Left ventricle myocardium inferior (tissue), 1 donor: ENCODE measurements at regions not wholly inside any gene's neighbourhood (a gene's known extent, or its start where the extent isn't known, plus 50 kb on each side); places are given as distances from the start of the nearest gene placed in this dataset.

Experiments used
- DNase-seq: peaks from one replicate; pipeline ENCODE4 v3.0.0-alpha.2; 2020
- H3K27ac ChIP-seq: fragments of 200-600 bp; replicated peaks from 2 replicates; pipeline ENCODE4 v1.8.0; 2021
- H3K27me3 ChIP-seq: fragments of 200-600 bp; 2 replicates; pipeline ENCODE4 v1.8.0; 2021; ENCODE audit warnings: low read depth
- H3K36me3 ChIP-seq: fragments of 200-600 bp; 2 replicates; pipeline ENCODE4 v1.8.0; 2021
- H3K4me1 ChIP-seq: fragments of 200-600 bp; 2 replicates; pipeline ENCODE4 v1.8.0; 2021
- H3K4me3 ChIP-seq: fragments of 200-600 bp; 2 replicates; pipeline ENCODE4 v1.8.0; 2021; ENCODE audit warnings: mild to moderate bottlenecking, moderate library complexity
- H3K9me3 ChIP-seq: fragments of 200-600 bp; replicated peaks from 2 replicates; pipeline ENCODE4 v1.8.0; 2021
- intact Hi-C: fragments of 100-400 bp; cut with micrococcal nuclease; formaldehyde crosslinking; loops from one replicate; pipeline ENCODE4 v1.11.0; 2022
- TF ChIP-seq, protein P1 (sequence below): fragments of 200-600 bp; IDR thresholded peaks from 2 replicates; pipeline ENCODE4 v1.8.0; 2021; ENCODE audit warnings: antibody characterized with exemption, mild to moderate bottlenecking, borderline replicate concordance
- donor health status: DM: no; HTN: yes; CAD: no; lungs with severe emphysema.

DNA sequence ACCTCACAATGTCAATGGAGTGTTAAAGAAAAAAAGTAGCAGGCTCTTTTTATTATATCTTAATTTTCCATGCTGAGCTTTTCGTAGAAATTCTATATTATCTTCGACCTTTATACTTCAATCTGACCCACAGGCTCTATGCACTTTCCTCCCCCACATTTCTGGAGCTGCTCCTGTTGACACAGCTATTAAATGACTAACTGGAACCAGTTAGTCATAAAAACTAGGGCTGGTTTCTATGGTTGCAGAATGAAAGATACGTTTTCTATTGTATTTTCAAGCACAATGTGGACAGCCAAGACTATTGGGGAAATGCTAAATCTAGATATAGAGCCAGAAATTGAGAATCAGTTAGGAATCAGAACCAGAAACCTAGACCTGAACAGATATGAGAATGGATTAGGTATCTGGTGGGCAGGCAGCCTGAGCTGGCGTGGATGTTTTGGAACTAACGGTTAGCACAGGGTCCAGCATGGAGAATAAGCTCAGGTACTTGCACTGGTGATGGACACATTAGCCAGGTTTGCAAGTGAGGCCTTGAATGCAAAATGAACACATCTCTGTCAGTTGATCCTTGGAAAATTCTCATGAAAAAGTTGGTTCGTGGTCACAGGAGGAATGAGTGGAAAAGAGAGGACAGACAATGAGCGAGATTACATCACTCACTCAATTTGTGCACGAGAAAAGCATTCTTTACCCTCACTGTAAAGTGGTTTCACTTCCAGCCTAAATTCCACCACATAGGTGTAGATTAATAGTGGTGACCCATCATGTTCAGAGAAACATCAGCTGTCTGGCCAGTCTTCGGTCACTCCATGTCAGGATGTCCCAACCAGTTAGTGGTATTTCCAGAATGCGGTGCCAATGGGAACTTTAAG lies 144.6 kb upstream of the EPHA4 start:
- intact Hi-C loops, result no loop called here
- TF ChIP-seq, protein P1, sequence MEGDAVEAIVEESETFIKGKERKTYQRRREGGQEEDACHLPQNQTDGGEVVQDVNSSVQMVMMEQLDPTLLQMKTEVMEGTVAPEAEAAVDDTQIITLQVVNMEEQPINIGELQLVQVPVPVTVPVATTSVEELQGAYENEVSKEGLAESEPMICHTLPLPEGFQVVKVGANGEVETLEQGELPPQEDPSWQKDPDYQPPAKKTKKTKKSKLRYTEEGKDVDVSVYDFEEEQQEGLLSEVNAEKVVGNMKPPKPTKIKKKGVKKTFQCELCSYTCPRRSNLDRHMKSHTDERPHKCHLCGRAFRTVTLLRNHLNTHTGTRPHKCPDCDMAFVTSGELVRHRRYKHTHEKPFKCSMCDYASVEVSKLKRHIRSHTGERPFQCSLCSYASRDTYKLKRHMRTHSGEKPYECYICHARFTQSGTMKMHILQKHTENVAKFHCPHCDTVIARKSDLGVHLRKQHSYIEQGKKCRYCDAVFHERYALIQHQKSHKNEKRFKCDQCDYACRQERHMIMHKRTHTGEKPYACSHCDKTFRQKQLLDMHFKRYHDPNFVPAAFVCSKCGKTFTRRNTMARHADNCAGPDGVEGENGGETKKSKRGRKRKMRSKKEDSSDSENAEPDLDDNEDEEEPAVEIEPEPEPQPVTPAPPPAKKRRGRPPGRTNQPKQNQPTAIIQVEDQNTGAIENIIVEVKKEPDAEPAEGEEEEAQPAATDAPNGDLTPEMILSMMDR, result no peak

DNA sequence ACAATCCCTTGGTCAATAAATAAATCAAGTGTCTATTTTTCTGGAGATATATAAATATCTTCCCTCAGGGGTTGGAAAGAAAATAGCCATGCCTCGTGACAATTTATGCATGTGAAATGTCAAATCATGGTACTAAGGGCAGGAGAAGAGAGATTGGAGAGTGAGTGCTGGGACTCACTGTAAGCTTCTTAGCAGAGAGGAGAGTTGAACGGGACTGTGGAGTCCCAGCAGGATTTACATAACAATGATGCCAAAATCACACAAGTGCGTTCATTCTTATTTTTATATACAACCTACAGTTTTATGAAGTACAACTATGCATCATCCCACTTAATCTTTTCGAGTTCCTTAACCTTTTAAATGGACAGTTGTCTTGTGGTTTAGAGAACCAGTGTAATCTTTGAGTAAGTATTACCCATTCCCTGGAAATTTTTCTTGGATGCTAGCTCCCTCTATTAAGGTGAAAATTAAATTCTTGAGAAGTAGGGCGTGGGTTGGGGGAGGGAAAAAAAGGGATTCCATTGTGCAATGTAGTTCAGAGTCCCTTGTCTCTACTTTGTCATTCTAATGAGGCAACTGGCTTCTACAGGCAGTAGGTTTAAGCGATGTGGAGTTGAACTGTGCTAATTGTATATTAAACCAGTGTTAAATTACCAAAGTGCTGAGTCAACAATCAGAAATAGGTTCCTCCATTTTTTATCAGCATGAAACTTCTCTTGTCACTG lies 143.6 kb upstream of the EPHA4 start:
- TF ChIP-seq, protein P1, result no peak
- peaks cover 30% of the 10 kb centered on the region for H3K27me3 ChIP-seq
- no peak overlapping the region for H3K27ac ChIP-seq
- no peak for DNase-seq
- no peak overlapping the region for H3K4me3 ChIP-seq
- H3K4me1 ChIP-seq, result no peaks in the 10 kb centered on the region
- intact Hi-C loops, result no loop called here
- H3K36me3 ChIP-seq, result no peaks in the 10 kb centered on the region
- no peaks in the 10 kb centered on the region for H3K9me3 ChIP-seq

More for the DNA sequence above, 144.6 kb upstream of the EPHA4 start:
- peaks cover 20% of the 10 kb centered on the region for H3K27me3 ChIP-seq
- DNase-seq, result no peak
- H3K36me3 ChIP-seq, result no peaks in the 10 kb centered on the region
- no peaks in the 10 kb centered on the region for H3K4me1 ChIP-seq
- no peak overlapping the region for H3K4me3 ChIP-seq
- H3K9me3 ChIP-seq, result peaks cover 5% of the 10 kb centered on the region
- no peak overlapping the region for H3K27ac ChIP-seq

DNA sequence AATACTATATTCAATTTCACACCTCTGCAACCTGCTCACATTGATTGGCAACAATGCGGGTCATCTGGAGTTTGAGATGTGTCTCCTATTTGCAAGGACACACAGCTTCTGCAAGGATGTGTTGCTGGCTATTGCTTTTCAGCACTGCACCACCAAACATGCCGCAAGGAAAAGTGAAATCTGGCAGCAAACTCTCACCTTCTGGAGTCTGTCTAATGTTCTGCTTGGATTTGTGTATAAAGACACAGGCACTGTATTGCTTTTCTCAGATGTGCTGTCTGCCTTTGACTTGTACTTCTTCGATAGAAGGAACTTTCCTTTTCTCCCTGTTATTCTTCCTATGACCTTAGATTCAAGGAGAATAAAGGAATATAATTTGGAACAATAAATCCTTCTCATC lies 138.6 kb upstream of the EPHA4 start:
- Histone ChIP-seq H3K27me3 (peaks cover 55% of the 10 kb centered on the region), H3K27ac (no peak overlapping the region), H3K9me3 (no peaks in the 10 kb centered on the region), H3K4me1 (no peaks in the 10 kb centered on the region), H3K4me3 (no peak overlapping the region), H3K36me3 (no peaks in the 10 kb centered on the region)
- TF ChIP-seq, protein P1, result no peak
- no peak for DNase-seq
- intact Hi-C loops, result no loop called here

DNA sequence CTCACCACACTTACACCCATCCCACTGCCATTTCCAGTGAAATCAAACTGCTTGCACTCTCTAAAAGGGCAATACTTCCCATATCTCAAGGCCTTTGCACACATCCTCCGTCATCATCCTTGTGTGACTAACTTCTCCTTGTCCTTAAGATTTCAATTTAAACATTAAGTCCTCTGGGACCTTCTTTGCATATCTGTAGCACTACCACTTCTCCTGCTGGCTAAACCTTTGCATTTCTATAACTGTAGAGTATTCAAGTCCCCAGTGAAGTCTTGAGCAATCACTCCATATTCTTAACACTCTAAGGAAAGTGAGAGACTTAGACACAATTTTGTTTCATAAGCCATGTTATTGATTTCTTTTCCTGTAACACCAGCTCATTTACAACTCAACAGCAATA lies 136.8 kb upstream of the EPHA4 start:
- no peak overlapping the region for H3K27ac ChIP-seq
- intact Hi-C loops, result no loop called here
- TF ChIP-seq, protein P1, result no peak
- no peak for DNase-seq
- H3K4me1 ChIP-seq, result no peaks in the 10 kb centered on the region
- no peaks in the 10 kb centered on the region for H3K9me3 ChIP-seq
- H3K4me3 ChIP-seq, result no peak overlapping the region
- peaks cover 63% of the 10 kb centered on the region for H3K27me3 ChIP-seq
- H3K36me3 ChIP-seq, result no peaks in the 10 kb centered on the region

DNA sequence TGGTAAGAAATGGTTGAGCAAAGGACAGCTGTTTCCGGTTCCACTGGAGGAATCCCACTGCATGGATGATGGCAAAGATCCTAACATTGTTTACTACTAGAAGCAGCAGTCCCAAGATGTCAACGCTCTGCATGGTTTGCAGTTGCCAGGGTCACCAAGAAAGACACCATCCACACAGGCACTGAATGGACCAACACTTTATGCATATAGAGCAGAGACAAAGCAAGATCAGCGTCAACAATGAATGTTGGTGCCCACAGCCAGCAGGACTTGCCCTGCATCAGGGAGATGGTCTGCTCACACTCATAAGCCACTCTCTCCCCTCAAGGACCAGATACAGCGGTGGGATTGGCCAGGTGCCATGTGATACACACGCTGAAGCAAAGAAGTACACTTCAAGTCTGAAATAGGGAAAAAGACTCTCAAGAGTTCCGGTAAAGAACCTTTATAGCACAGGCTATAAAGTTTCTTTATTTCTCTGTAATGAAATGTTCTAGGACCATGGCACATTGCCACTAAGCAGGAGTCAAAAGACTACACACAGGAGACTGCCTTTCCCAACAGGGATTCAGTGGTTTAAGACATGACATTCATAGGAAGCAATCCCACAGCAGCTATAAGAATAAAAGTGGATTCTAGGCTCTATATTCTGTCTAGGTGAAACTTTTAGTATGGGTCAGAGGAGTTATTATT lies 133.2 kb upstream of the EPHA4 start:
- H3K36me3 ChIP-seq, result no peaks in the 10 kb centered on the region
- no peaks in the 10 kb centered on the region for H3K9me3 ChIP-seq
- H3K4me1 ChIP-seq, result no peaks in the 10 kb centered on the region
- no peak for DNase-seq
- no peak overlapping the region for H3K27ac ChIP-seq
- no peak overlapping the region for H3K4me3 ChIP-seq
- TF ChIP-seq, protein P1, result no peak
- H3K27me3 ChIP-seq, result peaks cover 44% of the 10 kb centered on the region
- intact Hi-C loops, result no loop called here
